Esophagus squamous epithelium (tissue), 5 donors: ENCODE measurements at regions not wholly inside any gene's neighbourhood (a gene's known extent, or its start where the extent isn't known, plus 50 kb on each side); places are given as distances from the start of the nearest gene placed in this dataset.
"Not testable (repeated sequence)": the region's sequence is repeated elsewhere in the genome, so short reads cannot be mapped to it uniquely, and the experiment has no call there.

Source experiments
- DNase-seq: peaks from one replicate; lab custom pipeline; 2025; lab: John Stamatoyannopoulos, UW
- H3K27ac ChIP-seq, 4 donors: fragments of 200-600 bp; sonication (generic); one replicate each; pipeline ENCODE4 v1.5.1; 2016 to 2019; ENCODE audit warnings: mild to moderate bottlenecking in 1 of 4
- H3K27me3 ChIP-seq, 4 donors: fragments of 200-600 bp; sonication (generic); 1 replicate in 3 of 4; 2 replicates in 1 of 4; pipeline versions ENCODE4 v1.5.1 to v1.6.0; 2017 to 2021; ENCODE audit warnings: antibody characterized with exemption in 1 of 4
- H3K36me3 ChIP-seq, 3 donors: fragments of 200-600 bp; sonication (generic); one replicate each; pipeline ENCODE4 v1.5.1; 2016 to 2019
- H3K4me1 ChIP-seq, 3 donors: fragments of 200-600 bp; sonication (generic); one replicate each; pipeline ENCODE4 v1.5.1; 2017 to 2019
- H3K4me3 ChIP-seq, 4 donors: fragments of 200-600 bp; sonication (generic); 1 replicate in 3 of 4; 2 replicates in 1 of 4; pipeline ENCODE4 v1.5.1; 2016 to 2019; ENCODE audit warnings: mild to moderate bottlenecking in 2 of 4, moderate library complexity in 1 of 4
- H3K9me3 ChIP-seq, 3 donors: fragments of 200-600 bp; sonication (generic); one replicate each; pipeline ENCODE4 v1.5.1; 2016 to 2019
- POLR2A ChIP-seq, 4 donors: fragments of 450-650 bp; IDR thresholded peaks; one replicate each; pipeline ENCODE4 v1.6.1; 2017; ENCODE audit warnings: antibody characterized with exemption in 4 of 4, mild to moderate bottlenecking in 4 of 4, moderate library complexity in 3 of 4
- WGBS, 2 donors: methylation state at CpG; one replicate each; pipeline ENCODE4 v1.1.5; 2018; 5-methylcytosine and 5-hydroxymethylcytosine counted together
- intact Hi-C: fragments of 100-400 bp; cut with DNase I; formaldehyde crosslinking; loops from one replicate; pipeline ENCODE4 v1.15.0; 2022
- TF ChIP-seq, protein P1 (sequence below), 6 experiments: fragments of 450-650 bp in 4 of 6; fragments of 200-600 bp in 2 of 6; sonication (generic) in 2 of 6; IDR thresholded peaks; one replicate each; pipeline ENCODE4 v1.5.1; 2016 to 2019; ENCODE audit warnings: antibody characterized with exemption in 6 of 6, mild to moderate bottlenecking in 4 of 6, moderate library complexity in 4 of 6
- donor health status: DM: yes; HTN: yes; CAD: no.

DNA sequence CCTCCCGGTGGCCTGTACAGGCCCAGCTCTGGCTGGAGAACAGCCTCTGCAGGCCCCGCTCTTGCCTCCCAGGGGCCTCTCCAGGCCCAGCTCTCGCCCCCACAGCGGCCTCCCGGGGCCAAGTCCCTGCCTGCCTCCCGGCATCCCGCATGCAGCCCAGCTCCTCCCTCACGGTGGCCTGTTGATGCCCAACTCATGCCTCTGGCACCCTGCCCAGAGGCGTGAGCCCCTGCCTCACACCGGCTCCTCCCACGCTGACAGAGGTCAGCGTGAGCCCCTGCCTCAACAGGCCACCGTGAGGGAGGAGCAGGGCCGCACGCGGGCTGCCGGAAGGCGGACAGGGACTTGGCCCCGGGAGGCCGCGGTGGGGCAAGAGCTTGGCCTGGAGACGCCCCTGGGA, 157.0 kb upstream of the CDK13 start:
- H3K4me1 ChIP-seq, DNase-seq, H3K4me3 ChIP-seq, H3K9me3 ChIP-seq, intact Hi-C loops, H3K27ac ChIP-seq, H3K27me3 ChIP-seq: not testable (repeated sequence)
- 92 to 100% methylated on average over 2 to 5 of the region's 22 CpGs for WGBS, 2 donors
- peaks cover 0 to 49% (median 5%) of the 10 kb centered on the region in 3 donors for H3K36me3 ChIP-seq

DNA sequence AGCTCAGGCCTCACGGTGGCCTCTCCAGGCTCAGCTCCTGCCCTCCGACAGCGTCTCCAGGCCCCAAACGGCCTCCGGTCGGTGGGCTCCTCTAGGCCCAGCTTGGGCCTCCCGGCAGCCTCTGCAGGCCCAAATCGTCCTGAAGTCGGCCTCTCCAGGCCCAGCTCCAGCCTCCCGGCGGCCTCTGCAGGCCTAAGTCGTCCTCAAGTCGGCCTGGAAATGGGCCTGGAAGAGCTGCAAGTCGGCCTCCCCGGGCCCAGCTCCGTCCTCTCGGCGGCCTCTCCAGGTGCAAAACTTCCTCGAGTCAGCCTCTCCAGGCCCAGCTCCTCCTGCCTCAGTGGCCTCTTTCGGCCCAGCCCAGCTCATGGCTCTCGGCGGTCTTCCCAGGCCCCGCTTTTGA, 156.2 kb upstream of the CDK13 start:
- intact Hi-C loops, H3K9me3 ChIP-seq, H3K4me3 ChIP-seq, H3K27me3 ChIP-seq, H3K27ac ChIP-seq, H3K4me1 ChIP-seq, DNase-seq: not testable (repeated sequence)
- WGBS, 2 donors = 80% methylated on average over 1 of the region's 23 CpGs; no CpG with 5 or more reads in 1 of the 2 donors
- peaks cover 0 to 49% (median 5%) of the 10 kb centered on the region in 3 donors for H3K36me3 ChIP-seq

DNA sequence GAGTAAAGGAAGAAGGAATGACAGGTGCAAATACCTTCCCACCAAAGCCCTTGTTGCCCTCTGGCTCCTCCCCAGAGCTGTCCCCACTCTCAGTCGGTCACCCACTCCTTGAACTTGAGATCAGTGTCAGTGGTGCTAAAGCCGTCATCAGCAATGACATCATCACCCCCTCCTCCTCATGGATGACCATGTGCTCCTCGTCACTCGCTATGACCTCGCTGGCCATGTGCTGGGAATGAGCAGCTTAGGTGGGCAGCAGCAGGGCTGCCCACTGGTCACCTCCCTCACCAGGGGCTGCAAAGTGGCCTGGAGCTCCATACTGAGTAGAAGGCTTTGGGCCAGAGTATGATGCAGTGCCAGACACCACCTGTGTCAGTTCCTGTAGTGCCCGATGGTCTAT, 153.1 kb upstream of the CDK13 start:
- H3K27ac ChIP-seq, H3K4me3 ChIP-seq, H3K4me1 ChIP-seq, DNase-seq, H3K9me3 ChIP-seq, H3K27me3 ChIP-seq, intact Hi-C loops: not testable (repeated sequence)
- 100% methylated on average over 1 of the region's 6 CpGs; no CpG with 5 or more reads in 1 of the 2 donors for WGBS, 2 donors
- peaks cover 0 to 24% (median 2%) of the 10 kb centered on the region in 3 donors for H3K36me3 ChIP-seq

DNA sequence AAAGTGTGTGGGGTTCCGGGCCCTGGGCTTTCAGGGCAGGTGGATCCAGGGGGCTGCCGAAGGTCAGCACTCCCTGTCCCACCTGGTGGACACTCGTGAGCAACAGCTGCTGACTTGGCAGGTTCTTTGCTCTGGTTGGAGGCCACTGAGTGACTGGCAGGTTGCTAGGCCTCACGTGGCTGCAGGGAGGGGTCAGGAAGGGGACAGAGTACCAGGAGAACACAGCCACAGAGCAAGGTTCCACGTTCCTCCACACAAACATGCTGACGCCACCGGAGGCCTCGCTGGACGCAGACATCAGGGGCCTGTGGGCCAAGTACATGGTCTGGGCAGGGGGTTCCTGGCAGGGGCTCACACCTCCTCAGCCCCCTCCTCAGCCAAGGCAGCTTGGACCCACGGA, 152.0 kb upstream of the CDK13 start:
- DNase-seq, H3K4me1 ChIP-seq, H3K27ac ChIP-seq, H3K27me3 ChIP-seq, intact Hi-C loops, H3K9me3 ChIP-seq, H3K4me3 ChIP-seq: not testable (repeated sequence)
- H3K36me3 ChIP-seq = peaks cover 0 to 13% (median 0%) of the 10 kb centered on the region in 3 donors
- WGBS, 2 donors = 76 to 93% methylated on average over 2 to 3 of the region's 10 CpGs

DNA sequence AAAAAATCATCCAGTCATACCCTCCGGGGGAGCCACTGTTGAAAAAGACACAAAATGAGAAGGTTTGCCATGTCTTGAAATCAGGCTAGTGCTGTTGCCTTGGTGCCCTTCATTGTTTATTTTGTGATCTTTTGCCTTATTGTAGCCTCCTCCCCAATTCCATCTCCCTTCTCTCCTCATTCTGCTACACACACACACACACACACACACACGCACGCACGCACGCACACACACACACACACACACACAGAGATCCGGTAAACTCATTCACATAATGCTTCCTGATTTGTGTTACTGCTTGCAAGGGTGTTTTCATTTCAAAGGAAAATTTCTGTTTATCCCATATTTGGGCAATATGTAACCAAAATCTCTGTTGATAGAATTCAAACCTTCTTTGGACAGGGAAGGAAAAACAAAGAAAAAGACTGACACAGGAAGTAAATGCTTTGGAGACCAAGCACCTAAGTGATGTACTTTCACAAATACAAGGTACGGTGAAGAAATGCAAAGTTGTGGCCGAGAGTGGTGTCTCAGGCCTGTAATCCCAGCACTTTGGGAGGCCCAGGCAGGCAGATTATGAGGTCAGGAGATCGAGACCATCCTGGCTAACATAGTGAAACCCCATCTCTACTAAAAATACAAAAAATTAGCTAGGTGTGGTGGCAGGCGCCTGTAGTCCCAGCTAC, 141.1 kb upstream of the CDK13 start:
- intact Hi-C loops = no loop called here
- no peak for TF ChIP-seq POLR2A (IDR thresholded peaks at IDR 0.05)
- TF ChIP-seq, protein P1, sequence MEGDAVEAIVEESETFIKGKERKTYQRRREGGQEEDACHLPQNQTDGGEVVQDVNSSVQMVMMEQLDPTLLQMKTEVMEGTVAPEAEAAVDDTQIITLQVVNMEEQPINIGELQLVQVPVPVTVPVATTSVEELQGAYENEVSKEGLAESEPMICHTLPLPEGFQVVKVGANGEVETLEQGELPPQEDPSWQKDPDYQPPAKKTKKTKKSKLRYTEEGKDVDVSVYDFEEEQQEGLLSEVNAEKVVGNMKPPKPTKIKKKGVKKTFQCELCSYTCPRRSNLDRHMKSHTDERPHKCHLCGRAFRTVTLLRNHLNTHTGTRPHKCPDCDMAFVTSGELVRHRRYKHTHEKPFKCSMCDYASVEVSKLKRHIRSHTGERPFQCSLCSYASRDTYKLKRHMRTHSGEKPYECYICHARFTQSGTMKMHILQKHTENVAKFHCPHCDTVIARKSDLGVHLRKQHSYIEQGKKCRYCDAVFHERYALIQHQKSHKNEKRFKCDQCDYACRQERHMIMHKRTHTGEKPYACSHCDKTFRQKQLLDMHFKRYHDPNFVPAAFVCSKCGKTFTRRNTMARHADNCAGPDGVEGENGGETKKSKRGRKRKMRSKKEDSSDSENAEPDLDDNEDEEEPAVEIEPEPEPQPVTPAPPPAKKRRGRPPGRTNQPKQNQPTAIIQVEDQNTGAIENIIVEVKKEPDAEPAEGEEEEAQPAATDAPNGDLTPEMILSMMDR (IDR thresholded peaks at IDR 0.05) = no peak
- Histone ChIP-seq H3K9me3 (no peaks in the 10 kb centered on the region), H3K4me3 (no peak overlapping the region), H3K27me3 (no peaks in the 10 kb centered on the region), H3K4me1 (peaks cover 0 to 19% (median 7%) of the 10 kb centered on the region in 3 donors), H3K27ac (no peak overlapping the region), H3K36me3 (no peaks in the 10 kb centered on the region)
- DNase-seq = no peak
- WGBS, 2 donors = 54 to 86% methylated on average over 10 of the region's 10 CpGs

DNA sequence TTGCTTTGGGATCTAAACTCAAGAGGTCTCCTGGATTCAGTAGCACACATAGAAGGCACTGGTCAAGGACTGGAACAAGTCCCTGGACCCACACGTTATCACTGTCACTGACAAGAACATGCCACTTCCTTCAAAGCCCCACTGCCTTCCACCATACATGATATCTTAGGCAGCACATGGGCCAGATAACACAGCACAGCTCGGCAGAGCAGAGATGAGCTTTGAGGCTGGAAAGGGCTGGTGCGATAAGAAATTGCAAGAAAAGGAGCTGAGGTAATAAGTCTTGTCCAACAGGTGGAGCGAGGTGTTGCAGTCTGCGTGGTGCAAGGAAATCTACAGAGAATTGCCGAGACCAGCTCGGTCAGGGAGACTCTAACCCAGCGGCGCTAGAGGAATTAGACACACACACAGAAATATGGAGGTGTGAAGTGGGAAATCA, 139.8 kb upstream of the CDK13 start:
- no peak for TF ChIP-seq POLR2A (IDR thresholded peaks at IDR 0.05)
- TF ChIP-seq, protein P1 (IDR thresholded peaks at IDR 0.05) = peak in 1 of 6 experiments; percentile 43
- intact Hi-C loops = no loop called here
- H3K27me3 ChIP-seq = no peaks in the 10 kb centered on the region
- WGBS, 2 donors = 48 to 54% methylated on average over 9 of the region's 9 CpGs
- DNase-seq = no peak
- H3K9me3 ChIP-seq = no peaks in the 10 kb centered on the region
- H3K36me3 ChIP-seq = no peaks in the 10 kb centered on the region
- no peak overlapping the region for H3K27ac ChIP-seq
- H3K4me1 ChIP-seq = peaks cover 0 to 19% (median 7%) of the 10 kb centered on the region in 3 donors
- H3K4me3 ChIP-seq = peak overlapping the region in 1 of 4 donors; percentile 18

DNA sequence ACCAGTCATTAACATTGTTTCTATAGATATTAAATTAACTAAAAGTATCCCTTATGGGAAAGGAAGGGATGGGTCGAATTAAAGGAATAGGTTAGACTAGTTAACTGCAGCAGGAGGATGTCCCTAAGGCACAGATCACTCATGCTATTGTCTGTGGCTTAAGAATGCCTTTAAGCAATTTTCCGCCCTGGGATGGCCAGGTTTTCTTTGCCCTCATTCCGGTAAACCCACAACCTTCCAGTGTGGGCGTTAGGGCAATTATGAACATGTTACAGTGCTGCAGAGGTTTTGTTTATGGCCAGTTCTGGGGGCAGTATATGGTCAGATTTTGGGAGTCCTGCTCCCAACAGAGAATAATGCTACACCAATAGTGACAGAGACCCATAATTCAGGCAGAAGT, 139.3 kb upstream of the CDK13 start:
- TF ChIP-seq, protein P1 (IDR thresholded peaks at IDR 0.05) = no peak
- no peak for TF ChIP-seq POLR2A (IDR thresholded peaks at IDR 0.05)
- H3K36me3 ChIP-seq = no peaks in the 10 kb centered on the region
- no peak for DNase-seq
- intact Hi-C loops = no loop called here
- no peaks in the 10 kb centered on the region for H3K9me3 ChIP-seq
- no peaks in the 10 kb centered on the region for H3K27me3 ChIP-seq
- no peak overlapping the region for H3K27ac ChIP-seq
- peak overlapping the region in 1 of 4 donors; percentile 18 for H3K4me3 ChIP-seq
- H3K4me1 ChIP-seq = peaks cover 0 to 19% (median 7%) of the 10 kb centered on the region in 3 donors
- 33% methylated on average over 4 of the region's 4 CpGs for WGBS, 2 donors
